Right cardiac atrium (tissue), 5 donors: ENCODE measurements at regions not wholly inside any gene's neighbourhood (a gene's known extent, or its start where the extent isn't known, plus 50 kb on each side); places are given as distances from the start of the nearest gene placed in this dataset.
A peak's percentile ranks its signal among the peaks of the same experiment; 100 is the strongest.

Experiments used
- ATAC-seq, 2 donors: fragments of 200-7000 bp; cut with Tn5 transposase; one replicate each; pipeline versions ENCODE4 v1.8.0 to v1.9.1; 2020; ENCODE audit warnings: moderate library complexity in 2 of 2, mild to moderate bottlenecking in 1 of 2
- DNase-seq, 3 donors: peaks; one replicate each; pipeline ENCODE4 v3.0.0-alpha.2; 2020
- H3K27ac ChIP-seq: one replicate; pipeline ENCODE4 v1.5.1; 2013; ENCODE audit warnings: mild to moderate bottlenecking, low read length, control low read depth, moderate library complexity
- H3K27me3 ChIP-seq: one replicate; pipeline ENCODE4 v1.6.1; 2013; ENCODE audit not compliant: control insufficient read depth, insufficient read depth
- H3K4me1 ChIP-seq: one replicate; pipeline ENCODE4 v1.6.1; 2013; ENCODE audit warnings: low read length; ENCODE audit not compliant: control insufficient read depth, insufficient read depth
- H3K4me3 ChIP-seq: one replicate; pipeline ENCODE4 v1.5.1; 2013; ENCODE audit warnings: low read length, control low read depth
- H3K9me3 ChIP-seq: one replicate; pipeline ENCODE4 v1.6.1; 2013; ENCODE audit warnings: low read length; ENCODE audit not compliant: control insufficient read depth
- WGBS: extraction: QIAGEN DNeasy Blood & Tissue Kit; methylation state at CpG from one replicate; pipeline ENCODE4 v1.1.7; 2013; 5-methylcytosine and 5-hydroxymethylcytosine counted together
- intact Hi-C, 4 donors: fragments of 100-400 bp; cut with DNase I; formaldehyde crosslinking; loops; one replicate each; pipeline versions ENCODE4 v1.11.0 to v1.14.0; 2022 to 2023
- donor health status: healthy with polysubstance abuse.
- donor health status: DM: no; HTN: yes; CAD: no.
- donor health status: DM: no; HTN: no; CAD: no.
- donor health status: DM: no; HTN: yes; CAD: no; lungs with severe emphysema.
- donor health status: DM: yes; HTN: yes; CAD: no.

DNA sequence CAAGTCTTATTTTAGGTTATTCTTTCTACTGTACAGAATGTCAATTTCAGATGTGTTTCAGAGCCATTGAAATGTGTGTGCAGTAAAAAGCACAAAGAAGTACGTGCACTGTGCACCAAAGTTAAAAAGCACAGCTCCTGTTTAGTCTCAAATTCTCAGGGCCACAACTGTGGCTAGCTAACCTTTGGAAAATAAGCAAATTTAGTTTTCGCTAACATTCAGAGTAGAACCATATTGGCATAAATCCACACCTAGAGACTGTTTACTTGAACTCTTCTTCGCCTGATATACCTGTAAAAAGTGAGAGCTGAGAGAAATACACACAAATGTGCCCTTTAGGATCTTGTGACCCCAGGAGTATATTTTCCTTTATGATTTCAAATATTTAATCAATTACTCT, 353.9 kb downstream of the TFEC start:
- WGBS, result 88% methylated on average over 3 of the region's 3 CpGs
- Histone ChIP-seq H3K4me3 (no peak overlapping the region), H3K27me3 (no peaks in the 10 kb centered on the region), H3K4me1 (no peaks in the 10 kb centered on the region), H3K27ac (no peak overlapping the region), H3K9me3 (no peaks in the 10 kb centered on the region)
- intact Hi-C loops, result no loop called here
- DNase-seq (no peak), ATAC-seq (no peak)

DNA sequence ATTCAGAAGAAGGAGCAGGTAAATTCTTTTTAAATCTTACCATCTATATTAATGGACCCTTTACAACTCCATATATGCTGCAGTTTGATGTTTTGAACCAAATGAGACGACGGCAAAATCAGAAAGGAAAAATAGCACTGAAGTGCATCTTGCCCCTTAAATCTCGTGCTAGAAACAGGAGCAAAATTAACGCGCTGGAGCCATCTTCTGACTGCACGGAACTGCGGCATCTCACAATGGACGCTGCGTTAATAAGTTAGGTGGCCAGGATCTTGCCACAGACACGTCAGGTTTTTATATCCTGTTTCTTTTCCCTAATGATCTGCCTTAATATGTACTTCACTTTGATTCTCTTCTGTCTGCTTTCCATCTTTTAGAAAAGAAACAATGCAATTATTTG, 354.5 kb downstream of the TFEC start:
- intact Hi-C loops, result no loop called here
- no peak overlapping the region for H3K27ac ChIP-seq
- peak; percentile 16 to 38 (median 19) for DNase-seq
- H3K4me3 ChIP-seq, result no peak overlapping the region
- H3K4me1 ChIP-seq, result no peaks in the 10 kb centered on the region
- peak in 1 of 2 donors; percentile 75 for ATAC-seq
- no peaks in the 10 kb centered on the region for H3K27me3 ChIP-seq
- 42% methylated on average over 10 of the region's 10 CpGs for WGBS
- no peaks in the 10 kb centered on the region for H3K9me3 ChIP-seq

DNA sequence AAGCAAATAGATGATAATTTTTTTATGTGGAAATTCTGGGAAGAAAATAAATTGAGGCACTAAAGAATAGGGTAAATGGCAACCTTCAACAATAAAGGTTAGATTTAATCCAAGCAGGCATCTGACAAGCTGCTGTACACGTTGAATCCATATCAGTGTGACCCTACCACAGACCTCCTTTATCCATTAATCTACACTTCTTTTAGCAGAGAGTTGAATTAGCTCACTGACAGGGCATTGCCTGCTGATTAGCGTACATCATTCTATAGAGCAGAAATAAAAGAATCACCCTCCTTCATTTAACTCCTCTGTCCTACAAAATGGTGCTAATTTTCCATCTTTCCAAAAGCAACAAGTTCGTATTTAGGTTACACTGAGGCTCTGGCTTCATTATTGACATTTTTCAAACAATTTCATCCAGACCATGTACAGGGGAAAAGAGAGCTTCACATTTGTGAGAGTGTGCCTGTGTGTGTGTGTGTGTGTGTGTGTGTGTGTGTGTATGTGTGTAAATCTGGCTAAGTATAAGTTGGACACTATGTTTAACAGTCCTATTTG, 356.0 kb downstream of the TFEC start:
- Histone ChIP-seq H3K9me3 (no peaks in the 10 kb centered on the region), H3K4me1 (no peaks in the 10 kb centered on the region), H3K27me3 (no peaks in the 10 kb centered on the region), H3K27ac (no peak overlapping the region), H3K4me3 (no peak overlapping the region)
- no peak for DNase-seq
- intact Hi-C loops, result no loop called here
- 76% methylated on average over 3 of the region's 3 CpGs for WGBS
- no peak for ATAC-seq

DNA sequence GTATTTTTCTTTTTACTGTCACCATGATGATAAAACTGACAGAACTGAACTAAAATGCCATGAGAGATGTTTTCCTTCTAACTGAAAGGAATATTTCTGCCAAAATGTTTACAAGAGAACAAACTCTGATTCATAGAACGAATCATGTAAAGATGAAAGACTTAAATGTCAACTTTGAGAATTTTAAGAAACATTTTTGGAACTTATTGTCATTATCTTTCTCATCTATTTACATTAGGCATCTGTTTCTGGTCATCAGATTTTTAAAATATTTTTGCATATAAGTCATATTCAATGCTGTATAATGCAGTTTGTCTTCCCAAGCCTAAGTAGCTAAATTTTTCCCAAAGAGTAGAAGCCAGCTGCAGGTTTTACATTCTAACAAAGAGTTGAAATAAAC, 358.5 kb downstream of the TFEC start:
- no peak for ATAC-seq
- intact Hi-C loops, result no loop called here
- DNase-seq, result no peak
- Histone ChIP-seq H3K4me3 (no peak overlapping the region), H3K27ac (no peak overlapping the region), H3K9me3 (no peaks in the 10 kb centered on the region), H3K4me1 (no peaks in the 10 kb centered on the region), H3K27me3 (no peaks in the 10 kb centered on the region)
- WGBS, result 71% methylated on average over 1 of the region's 1 CpG

DNA sequence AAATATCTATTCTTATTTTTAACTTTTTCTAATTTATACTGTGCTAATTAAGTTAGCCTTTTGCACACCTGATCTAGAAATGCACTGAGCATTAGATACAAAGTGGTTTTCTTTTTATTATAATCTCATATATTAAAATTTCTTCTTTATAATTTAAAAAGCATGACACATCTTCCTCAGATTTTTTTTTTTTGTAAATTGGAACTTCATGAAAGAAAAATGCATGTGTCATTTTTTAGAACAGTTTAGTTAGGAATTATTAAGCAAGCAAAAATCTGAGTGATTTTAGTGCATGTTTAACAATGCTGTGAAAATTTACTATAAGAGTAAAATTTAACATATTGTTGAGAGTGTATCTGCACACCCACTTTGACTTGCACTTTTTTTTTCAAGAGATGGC, 367.9 kb downstream of the TFEC start:
- Histone ChIP-seq H3K9me3 (no peaks in the 10 kb centered on the region), H3K27ac (no peak overlapping the region), H3K4me1 (no peaks in the 10 kb centered on the region), H3K4me3 (no peak overlapping the region), H3K27me3 (no peaks in the 10 kb centered on the region)
- DNase-seq (no peak), ATAC-seq (no peak)
- intact Hi-C loops, result no loop called here

DNA sequence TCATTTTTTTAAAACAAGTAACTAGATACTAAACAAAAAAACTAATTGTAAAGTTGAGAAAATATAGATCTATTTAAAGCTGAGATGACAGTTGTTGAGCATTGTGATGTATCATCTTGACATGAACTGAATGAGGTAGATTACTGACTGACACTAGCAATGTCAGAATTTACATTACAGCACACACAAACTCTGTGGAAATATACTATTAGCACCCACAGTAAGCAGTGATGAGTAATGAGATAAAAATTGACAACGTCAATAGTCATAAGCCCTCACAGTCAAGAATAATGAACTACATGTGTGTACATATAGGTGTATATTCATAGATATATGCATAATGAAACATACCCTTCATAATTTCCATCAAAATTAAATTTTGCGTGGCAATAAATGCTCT, 368.4 kb downstream of the TFEC start:
- H3K27ac ChIP-seq, result no peak overlapping the region
- intact Hi-C loops, result no loop called here
- H3K27me3 ChIP-seq, result no peaks in the 10 kb centered on the region
- no peak for DNase-seq
- no peak for ATAC-seq
- H3K9me3 ChIP-seq, result no peaks in the 10 kb centered on the region
- no peaks in the 10 kb centered on the region for H3K4me1 ChIP-seq
- WGBS, result 82% methylated on average over 2 of the region's 2 CpGs
- H3K4me3 ChIP-seq, result no peak overlapping the region

DNA sequence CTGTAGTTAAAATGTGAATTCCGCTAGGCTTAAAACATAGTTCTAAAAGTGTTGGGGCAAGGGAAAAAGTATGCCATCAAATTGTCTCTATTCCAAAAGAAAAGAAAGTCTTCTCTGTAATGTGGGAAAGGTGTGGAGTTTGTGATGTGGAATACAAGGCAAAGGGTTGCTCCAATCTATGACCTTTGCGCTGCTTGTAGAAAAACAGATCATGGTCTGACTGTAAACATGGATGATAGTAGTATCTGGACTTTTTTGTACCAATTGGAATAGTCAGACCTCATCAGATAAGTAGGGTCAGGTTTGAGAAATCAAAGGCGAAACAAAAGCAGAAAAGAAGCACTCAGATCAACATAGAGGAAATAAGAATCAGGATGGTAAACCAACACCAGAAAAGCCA, 372.3 kb downstream of the TFEC start:
- ATAC-seq (no peak), DNase-seq (no peak)
- Histone ChIP-seq H3K9me3 (no peaks in the 10 kb centered on the region), H3K4me3 (no peak overlapping the region), H3K27me3 (no peaks in the 10 kb centered on the region), H3K27ac (no peak overlapping the region), H3K4me1 (no peaks in the 10 kb centered on the region)
- WGBS, result 55% methylated on average over 3 of the region's 3 CpGs
- intact Hi-C loops, result no loop called here

DNA sequence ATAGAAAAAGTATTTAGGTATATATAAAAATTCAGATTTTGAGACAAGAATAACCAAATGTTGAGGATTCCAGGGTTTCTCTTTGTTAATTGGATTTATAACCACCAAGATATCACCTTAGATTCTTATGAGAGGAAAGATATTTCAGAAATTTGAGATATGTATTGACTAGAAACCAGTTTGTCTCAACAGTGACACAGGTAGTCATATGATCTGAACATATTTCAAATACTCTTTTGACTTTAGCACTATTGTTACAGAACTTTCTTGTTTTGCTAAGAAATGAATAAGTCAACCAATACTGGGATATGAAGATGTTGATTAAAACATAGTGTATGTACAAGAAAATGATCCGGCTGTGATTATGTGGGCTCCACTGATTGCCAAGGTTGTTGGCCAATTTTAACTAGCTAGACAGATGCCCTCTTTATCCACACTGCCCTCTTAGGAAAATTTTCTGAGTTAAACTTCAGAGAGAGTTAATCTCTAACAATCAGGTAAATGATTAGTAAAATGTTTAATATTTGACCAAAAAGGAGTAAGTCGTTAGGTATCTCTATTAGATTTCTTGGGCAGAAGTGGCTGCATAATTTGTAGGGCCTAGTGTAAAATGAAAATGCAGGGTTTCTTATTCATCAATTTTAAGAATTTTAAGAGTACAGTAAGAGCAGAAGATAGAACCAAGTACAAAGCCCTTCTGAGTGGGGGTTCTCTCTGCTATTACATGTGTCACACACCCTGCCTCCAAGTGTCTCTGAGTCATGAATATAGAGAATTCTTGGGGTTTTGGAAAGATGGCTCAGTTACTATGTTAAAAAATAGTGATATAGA, 376.0 kb downstream of the TFEC start:
- no peak overlapping the region for H3K4me3 ChIP-seq
- H3K27me3 ChIP-seq, result no peaks in the 10 kb centered on the region
- ATAC-seq (no peak), DNase-seq (no peak)
- no peak overlapping the region for H3K27ac ChIP-seq
- H3K9me3 ChIP-seq, result no peaks in the 10 kb centered on the region
- intact Hi-C loops, result no loop called here
- no peaks in the 10 kb centered on the region for H3K4me1 ChIP-seq
- 90% methylated on average over 2 of the region's 2 CpGs for WGBS

DNA sequence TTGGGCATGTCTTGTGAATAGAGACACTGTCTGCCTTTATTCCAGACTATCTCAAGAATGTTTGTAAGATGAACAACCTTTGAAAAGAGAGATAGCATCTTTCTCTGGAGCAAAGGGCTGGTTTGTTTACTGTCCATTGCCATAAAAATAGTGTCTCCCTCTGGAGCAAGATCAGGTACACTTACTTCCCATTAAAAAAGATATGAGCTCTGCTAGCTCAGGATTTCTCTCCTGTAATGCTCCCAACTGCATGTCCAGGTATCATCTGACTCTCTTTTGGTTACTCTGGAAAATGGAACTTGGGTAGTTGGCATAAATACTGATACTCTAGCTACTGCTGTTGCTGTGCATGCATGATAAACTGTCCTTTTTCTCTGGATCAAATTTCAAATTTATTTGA, 381.1 kb downstream of the TFEC start:
- no peaks in the 10 kb centered on the region for H3K4me1 ChIP-seq
- no peaks in the 10 kb centered on the region for H3K27me3 ChIP-seq
- DNase-seq (no peak), ATAC-seq (no peak)
- intact Hi-C loops, result no loop called here
- H3K27ac ChIP-seq, result no peak overlapping the region
- no peaks in the 10 kb centered on the region for H3K9me3 ChIP-seq
- no peak overlapping the region for H3K4me3 ChIP-seq

DNA sequence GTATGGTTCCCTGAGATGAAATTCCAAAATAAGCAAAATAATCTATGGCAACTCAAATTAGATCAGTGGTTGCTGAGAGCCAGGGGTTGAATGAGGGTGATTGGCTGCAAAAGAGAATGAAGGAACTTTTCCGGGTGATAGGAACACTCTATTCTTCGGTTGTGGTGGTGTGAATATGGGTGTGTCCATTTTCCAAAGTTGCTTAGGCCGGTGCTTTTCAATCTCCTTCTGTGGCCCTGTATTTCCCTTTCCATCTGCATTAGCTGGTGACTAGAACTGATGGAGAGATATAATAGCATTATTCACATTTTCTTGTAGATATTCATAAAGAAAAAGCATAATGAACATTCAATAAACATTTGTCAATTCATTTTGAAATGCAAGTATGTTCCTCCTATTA, 382.9 kb downstream of the TFEC start:
- 66% methylated on average over 3 of the region's 3 CpGs for WGBS
- intact Hi-C loops, result no loop called here
- ATAC-seq, result no peak

DNA sequence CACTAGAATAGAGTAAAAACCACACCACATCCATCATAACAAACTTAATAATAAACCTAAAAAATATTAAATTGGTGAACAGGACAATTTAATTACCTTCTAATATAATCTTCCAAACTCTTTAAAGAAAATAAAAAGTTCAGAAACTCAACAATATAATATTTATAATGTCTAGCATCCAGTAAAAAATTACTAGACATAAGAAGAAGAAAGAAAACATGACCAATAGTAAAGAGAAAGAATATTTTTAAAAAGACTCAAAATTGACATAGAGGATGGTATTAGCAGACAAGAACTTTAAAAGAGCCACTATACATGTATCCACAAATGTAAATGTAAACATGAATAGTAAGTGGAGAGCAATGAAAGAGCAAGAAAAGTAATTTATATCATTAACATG, 388.4 kb downstream of the TFEC start:
- Histone ChIP-seq H3K27me3 (no peaks in the 10 kb centered on the region), H3K27ac (no peak overlapping the region), H3K9me3 (no peaks in the 10 kb centered on the region), H3K4me1 (no peaks in the 10 kb centered on the region), H3K4me3 (no peak overlapping the region)
- no peak for ATAC-seq
- DNase-seq, result no peak
- intact Hi-C loops, result no loop called here

More for the DNA sequence above, 382.9 kb downstream of the TFEC start:
- no peak overlapping the region for H3K27ac ChIP-seq
- H3K4me1 ChIP-seq, result no peaks in the 10 kb centered on the region
- H3K4me3 ChIP-seq, result no peak overlapping the region
- no peak for DNase-seq
- H3K9me3 ChIP-seq, result no peaks in the 10 kb centered on the region
- no peaks in the 10 kb centered on the region for H3K27me3 ChIP-seq

DNA sequence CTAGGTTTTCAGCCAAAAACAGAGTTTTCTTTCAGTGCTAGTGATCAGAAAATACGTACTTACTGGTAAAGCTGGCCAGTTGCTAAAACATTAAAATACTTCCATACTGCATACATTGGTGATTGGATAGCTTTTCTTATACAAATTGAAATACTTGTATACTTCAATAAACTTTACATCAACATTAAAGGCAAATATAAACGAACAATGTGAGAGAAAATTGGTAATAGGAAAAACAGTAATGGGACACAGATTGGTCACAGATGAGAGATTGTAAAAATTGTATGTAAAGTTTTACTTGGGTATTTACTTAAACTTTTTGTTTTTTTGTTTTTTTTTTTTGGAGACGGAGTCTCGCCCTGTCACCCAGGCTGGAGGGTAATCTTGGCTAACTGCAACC, 391.7 kb downstream of the TFEC start:
- Histone ChIP-seq H3K9me3 (no peaks in the 10 kb centered on the region), H3K27ac (no peak overlapping the region), H3K4me3 (no peak overlapping the region), H3K27me3 (no peaks in the 10 kb centered on the region), H3K4me1 (no peaks in the 10 kb centered on the region)
- ATAC-seq (no peak), DNase-seq (no peak)
- WGBS, result 79% methylated on average over 4 of the region's 4 CpGs
- intact Hi-C loops, result no loop called here
